NT2/D1 (cell line): ENCODE measurements at regions not wholly inside any gene's neighbourhood (a gene's known extent, or its start where the extent isn't known, plus 50 kb on each side); places are given as distances from the start of the nearest gene placed in this dataset.

ENCODE experiments used
- DNase-seq: peaks from one replicate; pipeline ENCODE4 v3.0.0-alpha.2; 2011; ENCODE audit warnings: low read depth, low spot score
- H3K27me3 ChIP-seq: 2 replicates; pipeline ENCODE4 v1.6.0; 2011; ENCODE audit warnings: mild to moderate bottlenecking; ENCODE audit not compliant: insufficient read length, insufficient read depth
- H3K36me3 ChIP-seq: 2 replicates; pipeline ENCODE4 v1.6.1; 2011; ENCODE audit warnings: mild to moderate bottlenecking, low read length, mixed read lengths; ENCODE audit not compliant: insufficient read depth, insufficient read length
- H3K4me1 ChIP-seq: 2 replicates; pipeline ENCODE4 v1.5.1; 2011; ENCODE audit not compliant: insufficient read depth, insufficient read length
- H3K4me3 ChIP-seq: 2 replicates; pipeline ENCODE4 v1.5.1; 2011; ENCODE audit warnings: low read depth; ENCODE audit not compliant: insufficient read length
- H3K9ac ChIP-seq: 2 replicates; pipeline ENCODE4 v1.6.0; 2011; ENCODE audit warnings: low read depth; ENCODE audit not compliant: insufficient read length
- H3K9me3 ChIP-seq: 2 replicates; pipeline ENCODE4 v1.5.1; 2011; ENCODE audit warnings: mild to moderate bottlenecking, low read length; ENCODE audit not compliant: insufficient read depth
- SUZ12 ChIP-seq: IDR thresholded peaks from 2 replicates; pipeline ENCODE4 v1.6.1; 2011; ENCODE audit not compliant: insufficient read length, insufficient read depth; ENCODE audit errors: extremely low read depth
- YY1 ChIP-seq: IDR thresholded peaks from 2 replicates; pipeline ENCODE4 v1.6.1; 2011; ENCODE audit not compliant: insufficient read length, insufficient read depth
- ZNF274 ChIP-seq: IDR thresholded peaks from 2 replicates; pipeline ENCODE4 v1.6.1; 2011; ENCODE audit warnings: mild to moderate bottlenecking, low read depth, low read length

- H3K4me3 ChIP-seq: no peak overlapping the region
- no peak for DNase-seq
- H3K36me3 ChIP-seq: no peaks in the 10 kb centered on the region
- H3K27me3 ChIP-seq: no peaks in the 10 kb centered on the region
- no peaks in the 10 kb centered on the region for H3K9me3 ChIP-seq
- no peaks in the 10 kb centered on the region for H3K4me1 ChIP-seq
- TF ChIP-seq ZNF274 (no peak), YY1 (no peak), SUZ12 (no peak)
- no peak overlapping the region for H3K9ac ChIP-seq
These were observed 328.7 kb upstream of the SGCD start for GRCh38 chr5:155998257-155998656.

GRCh38 chr5:156000115-156000514 is 326.8 kb upstream of the SGCD start:
- no peak for TF ChIP-seq YY1
- TF ChIP-seq SUZ12: no peak
- TF ChIP-seq ZNF274: no peak
- H3K9ac ChIP-seq: no peak overlapping the region
- H3K4me3 ChIP-seq: no peak overlapping the region
- no peaks in the 10 kb centered on the region for H3K36me3 ChIP-seq
- H3K4me1 ChIP-seq: no peaks in the 10 kb centered on the region
- H3K9me3 ChIP-seq: no peaks in the 10 kb centered on the region
- H3K27me3 ChIP-seq: no peaks in the 10 kb centered on the region
- no peak for DNase-seq

GRCh38 chr5:156004754-156005153 is 322.2 kb upstream of the SGCD start:
- DNase-seq: no peak
- Histone ChIP-seq H3K4me1 (no peaks in the 10 kb centered on the region), H3K27me3 (no peaks in the 10 kb centered on the region), H3K36me3 (no peaks in the 10 kb centered on the region), H3K9ac (no peak overlapping the region), H3K4me3 (no peak overlapping the region), H3K9me3 (no peaks in the 10 kb centered on the region)
- TF ChIP-seq YY1 (no peak), ZNF274 (no peak), SUZ12 (no peak)

GRCh38 chr5:156006026-156006647 is 320.8 kb upstream of the SGCD start:
- Histone ChIP-seq H3K36me3 (no peaks in the 10 kb centered on the region), H3K4me1 (no peaks in the 10 kb centered on the region), H3K9ac (no peak overlapping the region), H3K27me3 (no peaks in the 10 kb centered on the region), H3K9me3 (no peaks in the 10 kb centered on the region), H3K4me3 (no peak overlapping the region)
- TF ChIP-seq SUZ12 (no peak), ZNF274 (no peak), YY1 (no peak)
- DNase-seq: no peak

- Histone ChIP-seq H3K4me1 (no peaks in the 10 kb centered on the region), H3K9me3 (no peaks in the 10 kb centered on the region), H3K27me3 (no peaks in the 10 kb centered on the region), H3K4me3 (no peak overlapping the region), H3K36me3 (no peaks in the 10 kb centered on the region), H3K9ac (no peak overlapping the region)
- no peak for TF ChIP-seq ZNF274
- TF ChIP-seq YY1: no peak
- TF ChIP-seq SUZ12: no peak
- DNase-seq: no peak
These were observed 318.1 kb upstream of the SGCD start for GRCh38 chr5:156008844-156009243.

GRCh38 chr5:156009583-156009982 is 317.4 kb upstream of the SGCD start:
- DNase-seq: no peak
- TF ChIP-seq SUZ12 (no peak), YY1 (no peak), ZNF274 (no peak)
- H3K36me3 ChIP-seq: no peaks in the 10 kb centered on the region
- H3K9me3 ChIP-seq: no peaks in the 10 kb centered on the region
- no peak overlapping the region for H3K9ac ChIP-seq
- no peaks in the 10 kb centered on the region for H3K4me1 ChIP-seq
- H3K4me3 ChIP-seq: no peak overlapping the region
- no peaks in the 10 kb centered on the region for H3K27me3 ChIP-seq

GRCh38 chr5:156015137-156015536 is 311.8 kb upstream of the SGCD start:
- DNase-seq: no peak
- Histone ChIP-seq H3K36me3 (no peaks in the 10 kb centered on the region), H3K4me1 (no peaks in the 10 kb centered on the region), H3K9me3 (no peaks in the 10 kb centered on the region), H3K4me3 (no peak overlapping the region), H3K9ac (no peak overlapping the region), H3K27me3 (no peaks in the 10 kb centered on the region)
- TF ChIP-seq SUZ12 (no peak), YY1 (no peak), ZNF274 (no peak)

- Histone ChIP-seq H3K9me3 (no peaks in the 10 kb centered on the region), H3K36me3 (no peaks in the 10 kb centered on the region), H3K9ac (no peak overlapping the region), H3K4me3 (no peak overlapping the region), H3K4me1 (no peaks in the 10 kb centered on the region), H3K27me3 (no peaks in the 10 kb centered on the region)
- TF ChIP-seq YY1 (no peak), ZNF274 (no peak), SUZ12 (no peak)
- DNase-seq: no peak
These were observed 307.8 kb upstream of the SGCD start for GRCh38 chr5:156019130-156019529.
